Testis (tissue), 2 donors: ENCODE measurements at regions not wholly inside any gene's neighbourhood (a gene's known extent, or its start where the extent isn't known, plus 50 kb on each side); places are given as distances from the start of the nearest gene placed in this dataset.

ENCODE experiments used
- CTCF ChIP-seq, 3 experiments: fragments of 450-650 bp in 2 of 3; fragments of 200-600 bp in 1 of 3; sonication (generic) in 1 of 3; IDR thresholded peaks; one replicate each; pipeline ENCODE4 v1.5.1; 2016 to 2019; ENCODE audit warnings: antibody characterized with exemption in 3 of 3, mild to moderate bottlenecking in 2 of 3, moderate library complexity in 1 of 3
- POLR2A ChIP-seq: fragments of 450-650 bp; IDR thresholded peaks from one replicate; pipeline ENCODE4 v1.6.1; 2017; ENCODE audit warnings: antibody characterized with exemption, mild to moderate bottlenecking, moderate library complexity

GRCh38 chr22:49046000-49046545 is 781.6 kb downstream of the BRD1 start:
- TF ChIP-seq CTCF (IDR thresholded peaks at IDR 0.05) (no peak), POLR2A (no peak)
